Esophagus muscularis mucosa (tissue), 4 donors: ENCODE measurements at regions not wholly inside any gene's neighbourhood (a gene's known extent, or its start where the extent isn't known, plus 50 kb on each side); places are given as distances from the start of the nearest gene placed in this dataset.

Experiments used
- DNase-seq: peaks from one replicate; pipeline ENCODE4 v3.0.0-alpha.2; 2017; ENCODE audit errors: extremely low spot score
- H3K27ac ChIP-seq, 4 donors: fragments of 200-600 bp; sonication (generic); replicated peaks in 1 of 4; 1 replicate in 3 of 4; 2 replicates in 1 of 4; pipeline ENCODE4 v1.5.1; 2016 to 2019; ENCODE audit warnings: mild to moderate bottlenecking in 1 of 4
- H3K27me3 ChIP-seq, 4 donors: fragments of 200-600 bp; sonication (generic); one replicate each; pipeline versions ENCODE4 v1.5.1 to v1.6.0; 2016 to 2019
- H3K36me3 ChIP-seq, 4 donors: fragments of 200-600 bp; sonication (generic); one replicate each; pipeline ENCODE4 v1.5.1; 2016 to 2019
- H3K4me1 ChIP-seq, 4 donors: fragments of 200-600 bp; sonication (generic); one replicate each; pipeline ENCODE4 v1.5.1; 2016 to 2019
- H3K4me3 ChIP-seq, 4 donors: fragments of 200-600 bp; sonication (generic); 1 replicate in 2 of 4; 2 replicates in 2 of 4; pipeline ENCODE4 v1.5.1; 2016 to 2019; ENCODE audit warnings: mild to moderate bottlenecking in 4 of 4, moderate library complexity in 1 of 4
- H3K9me3 ChIP-seq, 4 donors: fragments of 200-600 bp; sonication (generic); 1 replicate in 3 of 4; 2 replicates in 1 of 4; pipeline ENCODE4 v1.5.1; 2016 to 2019
- EP300 ChIP-seq: sonication (generic); formaldehyde crosslinking; IDR thresholded peaks from one replicate; pipeline ENCODE4 v1.6.1; 2017; ENCODE audit warnings: antibody characterized with exemption
- POLR2A ChIP-seq: fragments of 450-650 bp; IDR thresholded peaks from one replicate; pipeline ENCODE4 v1.6.1; 2017; ENCODE audit warnings: antibody characterized with exemption, moderate library complexity, mild to moderate bottlenecking, low read depth
- POLR2AphosphoS5 ChIP-seq, 2 donors: sonication (generic); formaldehyde crosslinking; IDR thresholded peaks; one replicate each; pipeline ENCODE4 v1.6.1; 2017; ENCODE audit warnings: antibody characterized with exemption in 2 of 2
- WGBS: methylation state at CpG from one replicate; pipeline ENCODE4 v1.1.5; 2018; 5-methylcytosine and 5-hydroxymethylcytosine counted together
- intact Hi-C: fragments of 100-400 bp; cut with DNase I; formaldehyde crosslinking; loops from one replicate; pipeline ENCODE4 v1.15.1; 2023
- TF ChIP-seq, protein P1 (sequence below), 3 experiments: fragments of 200-600 bp in 2 of 3; fragments of 450-650 bp in 1 of 3; sonication (generic) in 2 of 3; IDR thresholded peaks; one replicate each; pipeline ENCODE4 v1.5.1; 2017 to 2019; ENCODE audit warnings: antibody characterized with exemption in 3 of 3, mild to moderate bottlenecking in 2 of 3, moderate library complexity in 1 of 3

GRCh38 chr2:217114117-217114516, 254.3 kb upstream of the TNP1 start:
- intact Hi-C loops = no loop called here
- no peak for TF ChIP-seq POLR2AphosphoS5 (IDR thresholded peaks at IDR 0.05)

DNA sequence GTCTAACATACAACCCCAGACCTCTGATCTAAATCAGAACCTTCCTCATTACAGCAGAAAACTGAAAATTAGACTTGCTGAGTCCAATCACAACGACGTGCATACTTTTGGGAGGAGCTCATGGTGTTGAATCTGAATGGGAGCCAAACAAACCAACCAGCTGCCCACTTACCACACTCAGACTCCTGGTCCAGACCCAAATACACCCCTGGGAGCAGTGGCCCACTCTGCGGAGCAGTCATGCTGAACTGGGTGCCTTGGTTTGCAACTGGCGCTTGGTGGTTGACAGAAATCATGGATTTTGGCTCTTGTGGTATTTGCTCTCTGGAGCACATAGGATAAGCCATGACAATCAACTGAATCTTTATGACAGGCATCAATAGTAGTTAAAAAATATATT, 253.6 kb upstream of the TNP1 start:
- 90% methylated on average over 3 of the region's 4 CpGs for WGBS
- no peak overlapping the region for H3K27ac ChIP-seq
- intact Hi-C loops = no loop called here
- no peaks in the 10 kb centered on the region for H3K36me3 ChIP-seq
- no peak for TF ChIP-seq EP300
- no peak for DNase-seq
- H3K27me3 ChIP-seq = no peaks in the 10 kb centered on the region
- H3K4me3 ChIP-seq = no peak overlapping the region
- no peaks in the 10 kb centered on the region for H3K9me3 ChIP-seq
- H3K4me1 ChIP-seq = no peaks in the 10 kb centered on the region

More at GRCh38 chr2:217114117-217114516, 254.3 kb upstream of the TNP1 start:
- Histone ChIP-seq H3K27me3 (no peaks in the 10 kb centered on the region), H3K4me1 (no peaks in the 10 kb centered on the region), H3K27ac (no peak overlapping the region), H3K9me3 (no peaks in the 10 kb centered on the region), H3K4me3 (no peak overlapping the region), H3K36me3 (no peaks in the 10 kb centered on the region)
- 94% methylated on average over 6 of the region's 6 CpGs for WGBS
- DNase-seq = no peak

DNA sequence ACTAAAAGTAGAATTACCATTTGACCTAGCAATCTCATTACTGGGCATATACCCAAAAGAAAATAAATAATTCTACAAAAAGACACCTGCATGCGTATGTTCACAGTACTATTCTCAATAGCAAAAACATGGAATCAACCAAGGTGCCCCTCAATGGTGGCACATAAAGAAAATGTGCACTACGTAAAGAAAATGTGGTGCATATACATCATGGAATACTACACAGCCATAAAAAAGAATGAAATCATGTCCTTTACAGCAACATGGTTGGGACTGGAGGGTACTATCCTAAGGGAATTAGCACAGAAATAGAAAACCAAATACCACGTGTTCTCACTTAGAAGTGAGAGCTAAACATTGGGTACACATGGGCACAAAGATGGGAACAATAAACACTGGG, 250.7 kb upstream of the TNP1 start:
- Histone ChIP-seq H3K27me3 (no peaks in the 10 kb centered on the region), H3K4me3 (no peak overlapping the region), H3K36me3 (no peaks in the 10 kb centered on the region), H3K4me1 (peaks cover 0 to 4% (median 2%) of the 10 kb centered on the region in 4 donors), H3K9me3 (no peaks in the 10 kb centered on the region), H3K27ac (no peak overlapping the region)
- WGBS = 98% methylated on average over 3 of the region's 3 CpGs
- intact Hi-C loops = no loop called here
- TF ChIP-seq EP300 (no peak), POLR2A (no peak), POLR2AphosphoS5 (IDR thresholded peaks at IDR 0.05) (no peak)
- TF ChIP-seq, protein P1, sequence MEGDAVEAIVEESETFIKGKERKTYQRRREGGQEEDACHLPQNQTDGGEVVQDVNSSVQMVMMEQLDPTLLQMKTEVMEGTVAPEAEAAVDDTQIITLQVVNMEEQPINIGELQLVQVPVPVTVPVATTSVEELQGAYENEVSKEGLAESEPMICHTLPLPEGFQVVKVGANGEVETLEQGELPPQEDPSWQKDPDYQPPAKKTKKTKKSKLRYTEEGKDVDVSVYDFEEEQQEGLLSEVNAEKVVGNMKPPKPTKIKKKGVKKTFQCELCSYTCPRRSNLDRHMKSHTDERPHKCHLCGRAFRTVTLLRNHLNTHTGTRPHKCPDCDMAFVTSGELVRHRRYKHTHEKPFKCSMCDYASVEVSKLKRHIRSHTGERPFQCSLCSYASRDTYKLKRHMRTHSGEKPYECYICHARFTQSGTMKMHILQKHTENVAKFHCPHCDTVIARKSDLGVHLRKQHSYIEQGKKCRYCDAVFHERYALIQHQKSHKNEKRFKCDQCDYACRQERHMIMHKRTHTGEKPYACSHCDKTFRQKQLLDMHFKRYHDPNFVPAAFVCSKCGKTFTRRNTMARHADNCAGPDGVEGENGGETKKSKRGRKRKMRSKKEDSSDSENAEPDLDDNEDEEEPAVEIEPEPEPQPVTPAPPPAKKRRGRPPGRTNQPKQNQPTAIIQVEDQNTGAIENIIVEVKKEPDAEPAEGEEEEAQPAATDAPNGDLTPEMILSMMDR (IDR thresholded peaks at IDR 0.05) = no peak
- DNase-seq = no peak

GRCh38 chr2:217108575-217109027, 248.7 kb upstream of the TNP1 start:
- intact Hi-C loops = no loop called here
- Histone ChIP-seq H3K4me3 (no peak overlapping the region), H3K36me3 (no peaks in the 10 kb centered on the region), H3K4me1 (peaks cover 0 to 12% (median 2%) of the 10 kb centered on the region in 4 donors), H3K27ac (no peak overlapping the region), H3K9me3 (no peaks in the 10 kb centered on the region), H3K27me3 (no peaks in the 10 kb centered on the region)
- DNase-seq = peak; percentile 74
- no peak for TF ChIP-seq POLR2AphosphoS5 (IDR thresholded peaks at IDR 0.05)
- TF ChIP-seq, protein P1 (IDR thresholded peaks at IDR 0.05) = no peak
- TF ChIP-seq EP300 = no peak
- no peak for TF ChIP-seq POLR2A
- 84% methylated on average over 4 of the region's 4 CpGs for WGBS

DNA sequence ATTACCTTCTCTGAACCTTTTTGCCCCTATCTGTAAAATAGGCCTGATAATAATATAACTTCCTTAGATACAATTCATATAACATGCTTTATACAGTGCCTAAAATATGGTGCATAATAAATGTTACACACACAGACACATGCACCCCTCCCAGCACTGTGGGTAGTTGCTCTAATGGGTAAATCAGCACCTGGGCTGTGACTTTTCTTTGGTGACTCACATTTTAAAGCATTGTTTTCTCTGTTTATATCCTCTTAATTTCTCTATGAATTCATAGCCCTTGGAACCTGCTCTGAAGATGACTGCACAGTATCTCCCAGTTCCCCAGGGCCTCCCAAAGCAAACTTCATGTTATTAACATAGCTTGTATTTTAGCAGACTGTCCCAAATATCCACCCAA, 248.2 kb upstream of the TNP1 start:
- Histone ChIP-seq H3K27ac (no peak overlapping the region), H3K9me3 (no peaks in the 10 kb centered on the region), H3K27me3 (no peaks in the 10 kb centered on the region), H3K4me1 (peaks cover 0 to 12% (median 2%) of the 10 kb centered on the region in 4 donors), H3K4me3 (no peak overlapping the region), H3K36me3 (no peaks in the 10 kb centered on the region)
- intact Hi-C loops = no loop called here
- TF ChIP-seq POLR2A (no peak), POLR2AphosphoS5 (IDR thresholded peaks at IDR 0.05) (no peak), EP300 (no peak)
- TF ChIP-seq, protein P1 (IDR thresholded peaks at IDR 0.05) = no peak
- DNase-seq = peak; percentile 45

GRCh38 chr2:217107480-217107879, 247.6 kb upstream of the TNP1 start:
- Histone ChIP-seq H3K9me3 (no peaks in the 10 kb centered on the region), H3K27ac (no peak overlapping the region), H3K36me3 (no peaks in the 10 kb centered on the region), H3K4me3 (no peak overlapping the region), H3K27me3 (no peaks in the 10 kb centered on the region), H3K4me1 (peaks cover 0 to 12% (median 2%) of the 10 kb centered on the region in 4 donors)
- TF ChIP-seq POLR2A (no peak), EP300 (no peak), POLR2AphosphoS5 (IDR thresholded peaks at IDR 0.05) (no peak)
- TF ChIP-seq, protein P1 (IDR thresholded peaks at IDR 0.05) = no peak
- intact Hi-C loops = no loop called here
- peak; percentile 72 for DNase-seq
- 80% methylated on average over 1 of the region's 1 CpG for WGBS
